GM20000 (cell line): ENCODE measurements at regions not wholly inside any gene's neighbourhood (a gene's known extent, or its start where the extent isn't known, plus 50 kb on each side); places are given as distances from the start of the nearest gene placed in this dataset.
"Not testable (repeated sequence)": the region's sequence is repeated elsewhere in the genome, so short reads cannot be mapped to it uniquely, and the experiment has no call there.

Source experiments
- DNase-seq: peaks from one replicate; pipeline ENCODE4 v3.0.0; 2012; ENCODE audit warnings: low spot score
- TF ChIP-seq, protein P1 (sequence below): IDR thresholded peaks from 2 replicates; pipeline ENCODE4 v1.5.1; 2012; ENCODE audit warnings: mild to moderate bottlenecking, control low read depth; ENCODE audit errors: extremely low read depth, missing control alignments

DNA sequence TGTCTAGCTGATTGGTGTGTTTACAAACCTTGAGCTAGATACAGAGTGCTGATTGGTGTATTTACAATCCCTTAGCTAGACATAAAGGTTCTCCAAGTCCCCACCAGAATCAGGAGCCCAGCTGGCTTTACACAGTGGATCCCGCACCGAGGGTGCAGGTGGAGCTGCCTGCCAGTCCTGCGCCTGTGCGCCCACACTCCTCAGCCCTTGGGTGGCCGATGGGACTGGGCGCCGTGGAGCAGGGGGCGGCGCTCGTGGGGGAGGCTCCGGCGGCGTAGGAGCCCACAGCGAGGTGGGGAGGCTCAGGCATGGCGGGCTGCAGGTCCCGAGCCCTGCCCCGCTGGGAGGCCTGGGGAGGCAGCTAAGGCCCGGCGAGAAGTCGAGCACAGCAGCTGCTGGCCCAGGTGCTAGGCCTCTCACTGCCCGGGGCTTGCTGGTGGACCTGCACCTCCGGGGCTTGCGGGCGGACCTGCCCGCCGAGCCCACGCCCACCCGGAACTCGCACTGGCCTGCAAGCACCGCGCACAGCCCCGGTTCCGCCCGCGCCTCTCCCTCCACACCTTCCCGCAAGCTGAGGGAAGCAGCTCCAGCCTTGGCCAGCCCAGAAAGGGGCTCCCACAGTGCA, 51.0 kb upstream of the CDYL start:
- DNase-seq: not testable (repeated sequence)

DNA sequence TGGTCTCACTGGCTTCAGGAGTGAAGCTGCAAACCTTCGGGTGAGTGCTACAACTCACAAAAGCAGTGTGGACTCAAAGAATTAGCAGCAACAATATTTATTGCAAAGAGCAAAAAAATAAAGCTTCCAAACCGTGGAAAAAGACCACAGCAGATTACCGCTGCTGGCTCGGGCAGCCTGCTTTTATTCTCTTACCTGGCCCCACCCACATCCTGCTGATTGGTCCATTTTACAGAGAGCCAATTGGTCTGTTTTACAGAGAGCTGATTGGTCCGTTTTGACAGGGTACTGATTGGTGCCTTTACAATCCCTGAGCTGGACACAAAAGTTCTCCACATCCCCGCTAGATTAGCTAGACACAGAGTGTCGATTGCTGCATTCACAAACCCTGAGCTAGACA, 51.5 kb upstream of the CDYL start:
- not testable (repeated sequence) for DNase-seq

DNA sequence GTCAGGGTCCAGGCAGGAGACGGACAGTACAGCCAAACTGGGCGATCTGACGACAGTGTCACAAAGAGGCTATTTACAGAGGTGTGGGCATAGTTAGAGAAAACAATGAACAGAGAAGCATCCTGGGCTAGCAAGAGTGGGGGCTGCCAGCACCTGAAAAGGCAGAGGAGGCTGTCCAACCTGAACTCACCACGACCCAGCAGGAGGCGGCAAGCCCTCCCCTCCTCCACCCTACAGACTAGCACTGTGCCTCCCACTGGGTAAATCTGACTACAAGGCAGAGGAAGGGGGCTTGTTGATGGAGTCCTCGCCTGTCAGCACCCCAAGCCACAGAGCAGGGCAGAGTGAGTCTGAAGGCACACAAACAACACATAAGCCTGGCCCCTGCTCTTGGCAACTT, 52.8 kb upstream of the CDYL start:
- TF ChIP-seq, protein P1, sequence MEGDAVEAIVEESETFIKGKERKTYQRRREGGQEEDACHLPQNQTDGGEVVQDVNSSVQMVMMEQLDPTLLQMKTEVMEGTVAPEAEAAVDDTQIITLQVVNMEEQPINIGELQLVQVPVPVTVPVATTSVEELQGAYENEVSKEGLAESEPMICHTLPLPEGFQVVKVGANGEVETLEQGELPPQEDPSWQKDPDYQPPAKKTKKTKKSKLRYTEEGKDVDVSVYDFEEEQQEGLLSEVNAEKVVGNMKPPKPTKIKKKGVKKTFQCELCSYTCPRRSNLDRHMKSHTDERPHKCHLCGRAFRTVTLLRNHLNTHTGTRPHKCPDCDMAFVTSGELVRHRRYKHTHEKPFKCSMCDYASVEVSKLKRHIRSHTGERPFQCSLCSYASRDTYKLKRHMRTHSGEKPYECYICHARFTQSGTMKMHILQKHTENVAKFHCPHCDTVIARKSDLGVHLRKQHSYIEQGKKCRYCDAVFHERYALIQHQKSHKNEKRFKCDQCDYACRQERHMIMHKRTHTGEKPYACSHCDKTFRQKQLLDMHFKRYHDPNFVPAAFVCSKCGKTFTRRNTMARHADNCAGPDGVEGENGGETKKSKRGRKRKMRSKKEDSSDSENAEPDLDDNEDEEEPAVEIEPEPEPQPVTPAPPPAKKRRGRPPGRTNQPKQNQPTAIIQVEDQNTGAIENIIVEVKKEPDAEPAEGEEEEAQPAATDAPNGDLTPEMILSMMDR: no peak
- DNase-seq: no peak

DNA sequence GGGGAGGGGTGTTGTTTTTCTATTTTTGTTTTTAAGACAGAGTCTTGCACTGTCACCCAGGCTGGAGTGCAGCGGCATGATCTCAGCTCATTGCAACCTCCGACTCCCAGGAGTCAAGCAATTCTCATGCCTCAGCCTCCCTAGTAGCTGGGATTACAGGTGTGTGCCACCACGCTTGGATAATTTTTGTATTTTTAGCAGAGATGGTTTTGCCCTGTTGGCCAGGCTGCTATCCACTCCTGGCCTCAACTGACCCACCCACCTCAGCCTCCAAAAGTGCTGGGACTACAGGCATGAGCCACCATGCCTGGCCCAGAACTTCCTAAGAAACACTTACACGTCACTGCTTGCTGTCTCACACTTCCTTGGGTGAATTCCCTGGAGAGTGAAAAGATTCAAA, 54.8 kb upstream of the CDYL start:
- not testable (repeated sequence) for DNase-seq

DNA sequence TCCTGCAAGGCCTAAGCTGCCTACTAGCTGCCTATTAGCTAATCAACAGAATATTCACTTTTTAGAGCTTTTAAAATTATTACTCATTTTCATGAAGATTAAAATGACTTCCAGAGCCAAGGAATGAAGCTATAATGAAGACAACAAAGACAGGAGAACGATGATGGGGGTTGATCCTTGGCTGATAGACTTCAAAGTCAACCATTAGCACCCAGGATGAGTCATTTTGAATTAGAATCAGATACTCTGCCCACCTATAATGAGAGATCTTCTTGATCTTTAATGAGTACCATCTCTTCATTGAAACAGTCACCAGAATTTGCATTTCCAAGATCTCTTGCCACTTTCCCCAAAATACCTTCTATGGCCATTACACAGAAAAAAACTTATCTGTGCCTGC, 56.7 kb upstream of the CDYL start:
- TF ChIP-seq, protein P1: no peak
- DNase-seq: no peak

DNA sequence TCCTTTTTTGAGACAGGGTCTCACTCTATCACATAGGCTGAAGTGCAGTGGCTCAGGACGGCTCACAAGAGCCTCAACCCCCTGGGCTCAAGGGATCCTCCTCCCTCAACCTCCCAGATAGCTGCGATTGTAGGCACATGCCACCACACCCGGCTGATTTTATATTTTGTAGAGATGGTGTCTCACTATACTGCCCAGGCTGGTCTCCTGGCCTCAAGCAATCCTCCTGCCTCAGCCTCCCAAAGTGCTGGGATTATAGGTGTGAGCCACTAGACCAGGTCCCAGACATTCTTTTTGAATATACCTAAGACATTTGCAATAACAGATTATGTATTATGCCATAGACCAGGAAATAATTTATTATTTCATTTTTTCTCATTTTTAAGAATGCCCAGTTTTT, 58.3 kb upstream of the CDYL start:
- no peak for DNase-seq
- TF ChIP-seq, protein P1: no peak

DNA sequence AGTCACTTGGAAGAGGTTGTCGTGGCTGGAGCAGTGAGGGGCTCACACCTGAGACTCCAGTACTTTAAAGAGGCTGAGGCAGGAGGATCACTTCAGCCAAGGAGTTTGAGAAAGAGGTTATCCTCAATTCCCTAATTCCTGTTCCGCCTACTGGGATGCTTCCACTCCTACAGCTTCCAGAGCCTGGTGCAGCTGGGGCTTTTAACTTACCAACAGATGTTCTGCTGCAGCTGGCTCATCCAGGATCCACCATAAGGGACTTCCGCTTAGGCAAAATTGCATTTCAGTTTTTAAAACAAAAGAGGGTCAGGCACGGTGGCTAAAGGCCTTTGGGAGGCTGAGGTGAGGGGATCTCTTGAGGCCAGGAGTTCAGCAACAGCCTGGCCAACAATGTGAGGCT, 59.1 kb upstream of the CDYL start:
- DNase-seq: no peak
- TF ChIP-seq, protein P1: no peak

DNA sequence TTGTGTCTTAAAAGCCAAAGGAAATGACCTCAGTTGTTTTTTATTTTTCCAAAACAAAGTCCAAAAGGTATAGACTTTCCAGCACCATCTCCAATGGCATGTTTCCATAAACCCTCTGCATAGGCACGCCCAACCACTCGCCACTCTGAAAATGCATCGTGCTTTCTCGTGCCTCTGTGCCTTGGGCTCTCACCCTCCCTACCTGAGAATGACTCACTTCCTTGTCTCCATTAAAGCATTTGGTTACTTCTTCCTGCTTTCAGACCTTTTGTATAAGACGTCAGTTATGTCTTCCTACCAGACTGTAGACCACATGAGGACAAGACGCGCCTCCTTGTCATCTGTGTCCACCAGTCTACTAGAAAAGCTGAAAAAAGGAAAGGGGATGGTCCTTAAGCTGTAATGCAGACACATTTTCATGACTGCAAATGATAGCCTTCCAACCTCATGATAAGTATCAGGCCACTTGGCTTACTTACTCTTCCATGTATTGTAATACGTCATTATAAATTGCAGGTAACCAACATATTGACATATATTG, 61.2 kb upstream of the CDYL start:
- no peak for DNase-seq
- TF ChIP-seq, protein P1: no peak

DNA sequence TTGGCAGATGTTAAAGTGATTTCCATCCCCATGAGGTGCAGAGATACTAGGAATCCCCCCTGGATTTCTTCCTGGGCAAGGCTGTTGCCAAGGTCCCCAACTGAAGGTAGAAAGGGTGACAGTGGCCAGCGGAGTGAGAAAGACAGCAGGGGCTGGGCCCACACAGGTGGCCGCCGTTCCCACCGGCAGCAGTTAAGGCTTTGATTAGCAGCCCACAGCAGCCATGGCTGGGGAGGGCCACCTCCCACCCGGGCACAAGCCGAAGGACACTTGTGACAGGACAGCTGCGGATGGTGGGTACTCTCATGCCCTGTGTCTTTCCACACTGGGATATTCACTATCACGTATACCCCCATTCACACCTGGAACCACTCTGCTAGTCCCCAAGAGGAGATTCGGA, 63.9 kb upstream of the CDYL start:
- TF ChIP-seq, protein P1: no peak
- no peak for DNase-seq
